H1 (cell line): ENCODE measurements at regions not wholly inside any gene's neighbourhood (a gene's known extent, or its start where the extent isn't known, plus 50 kb on each side); places are given as distances from the start of the nearest gene placed in this dataset.
"Not testable (repeated sequence)": the region's sequence is repeated elsewhere in the genome, so short reads cannot be mapped to it uniquely, and the experiment has no call there.

Experiments used
- CTCF ChIA-PET: fragments of 300-600 bp; sonication (Branson Sonifier 250); formaldehyde crosslinking; loops from one replicate; lab custom pipeline; 2021; ENCODE audit not compliant: partially characterized antibody; lab: Charles Lee
- POLR2A ChIA-PET: fragments of 300-600 bp; sonication (Branson Sonifier 250); formaldehyde crosslinking; loops from one replicate; lab custom pipeline; 2021; ENCODE audit warnings: inconsistent platforms; ENCODE audit not compliant: partially characterized antibody; lab: Charles Lee
- DNase-seq, 2 experiments: peaks; one replicate each; pipeline versions ENCODE4 v3.0.0 to v3.0.0-alpha.2; 2010 to 2022; ENCODE audit warnings: low spot score in 2 of 2, low read depth in 1 of 2, mixed read lengths in 1 of 2
- FAIRE-seq: peaks from 2 replicates; lab custom pipeline; 2011; peaks lifted over from hg19 to GRCh38; lab: Jason Lieb, UNC
- H2AFZ ChIP-seq: 2 replicates; pipeline ENCODE4 v1.8.1; 2012; ENCODE audit warnings: low read length, inconsistent platforms
- H2AK5ac ChIP-seq: 2 replicates; pipeline ENCODE4 v1.6.1; 2013; ENCODE audit warnings: low read depth, low read length
- H2BK120ac ChIP-seq: replicated peaks from 2 replicates; pipeline ENCODE3; 2013; ENCODE audit warnings: low read depth, low read length, inconsistent platforms
- H2BK12ac ChIP-seq: 2 replicates; pipeline ENCODE4 v1.6.1; 2013; ENCODE audit warnings: low read depth, low read length
- H2BK15ac ChIP-seq: 2 replicates; pipeline ENCODE4 v1.6.1; 2013; ENCODE audit warnings: low read length
- H2BK20ac ChIP-seq: 2 replicates; pipeline ENCODE4 v1.6.1; 2013; ENCODE audit warnings: low read length
- H2BK5ac ChIP-seq: 2 replicates; pipeline ENCODE4 v1.6.1; 2013; ENCODE audit warnings: low read depth, low read length
- H3K14ac ChIP-seq: 2 replicates; pipeline ENCODE4 v1.6.1; 2013; ENCODE audit warnings: inconsistent platforms; ENCODE audit not compliant: insufficient read length
- H3K18ac ChIP-seq: 2 replicates; pipeline ENCODE4 v1.6.1; 2013; ENCODE audit warnings: low read length; ENCODE audit errors: extremely low read depth
- H3K23ac ChIP-seq: 2 replicates; pipeline ENCODE4 v1.6.1; 2013; ENCODE audit warnings: inconsistent platforms; ENCODE audit not compliant: insufficient read length
- H3K23me2 ChIP-seq: 2 replicates; pipeline ENCODE4 v1.6.1; 2013; ENCODE audit warnings: low read depth, low read length
- H3K27ac ChIP-seq: 2 replicates; pipeline ENCODE4 v1.6.1; 2011; ENCODE audit warnings: low read depth, low read length, inconsistent platforms
- H3K27me3 ChIP-seq, 4 experiments: replicated peaks in 1 of 4; 1 replicate in 1 of 4; 2 replicates in 3 of 4; pipeline versions ENCODE4 v1.6.1 to v1.8.1; 2011 to 2013; ENCODE audit warnings: low read length in 3 of 4, mild to moderate bottlenecking in 3 of 4, inconsistent platforms in 2 of 4, mixed read lengths in 2 of 4, moderate library complexity in 1 of 4; ENCODE audit not compliant: control insufficient read depth in 3 of 4, insufficient read depth in 3 of 4; ENCODE audit errors: extremely low read depth in 1 of 4
- H3K36me3 ChIP-seq, 4 experiments: 2 replicates each; pipeline versions ENCODE4 v1.6.1 to v1.8.1; 2011 to 2013; ENCODE audit warnings: mild to moderate bottlenecking in 4 of 4, low read length in 3 of 4, moderate library complexity in 2 of 4, control low read depth in 1 of 4, inconsistent platforms in 1 of 4; ENCODE audit not compliant: insufficient read depth in 4 of 4, control insufficient read depth in 2 of 4
- H3K4ac ChIP-seq: replicated peaks from 2 replicates; pipeline ENCODE3; 2013; ENCODE audit warnings: low read length, low read depth, mixed read lengths, inconsistent platforms; ENCODE audit not compliant: insufficient read length
- H3K4me1 ChIP-seq, 4 experiments: replicated peaks in 1 of 4; 1 replicate in 1 of 4; 2 replicates in 3 of 4; pipeline versions ENCODE4 v1.6.1 to v1.8.1; 2011 to 2013; ENCODE audit warnings: low read length in 3 of 4, inconsistent platforms in 2 of 4, mixed read lengths in 1 of 4; ENCODE audit not compliant: insufficient read depth in 4 of 4, control insufficient read depth in 3 of 4
- H3K4me2 ChIP-seq, 2 experiments: 2 replicates each; pipeline versions ENCODE4 v1.6.1 to v1.8.1; 2011 to 2013; ENCODE audit warnings: low read depth in 2 of 2, low read length in 2 of 2, control low read depth in 1 of 2, inconsistent platforms in 1 of 2, mild to moderate bottlenecking in 1 of 2; ENCODE audit not compliant: insufficient read depth in 1 of 2
- H3K4me3 ChIP-seq, 4 experiments: fragments of 200-600, 300-600 bp in 1 of 4; sonication (generic), shearing (Covaris generic), sonication (Bioruptor Twin) in 1 of 4; 2 replicates each; pipeline versions ENCODE4 v1.5.1 to v1.8.1; 2011 to 2016; ENCODE audit warnings: low read length in 4 of 4, low read depth in 3 of 4, control low read depth in 2 of 4, inconsistent platforms in 2 of 4, mild to moderate bottlenecking in 2 of 4, mixed read lengths in 1 of 4, moderate library complexity in 1 of 4; ENCODE audit not compliant: insufficient read depth in 2 of 4; ENCODE audit errors: extremely low read depth in 1 of 4
- H3K56ac ChIP-seq: replicated peaks from 2 replicates; pipeline ENCODE3; 2013; ENCODE audit warnings: low read depth, mild to moderate bottlenecking, mixed read lengths, low read length, inconsistent platforms; ENCODE audit not compliant: insufficient read length
- H3K79me1 ChIP-seq: 2 replicates; pipeline ENCODE4 v1.6.1; 2013; ENCODE audit warnings: low read depth, low read length, control low read depth
- H3K79me2 ChIP-seq, 2 experiments: 2 replicates each; pipeline versions ENCODE4 v1.6.1 to v1.8.1; 2012 to 2013; ENCODE audit warnings: low read length in 2 of 2, mild to moderate bottlenecking in 2 of 2, inconsistent platforms in 1 of 2; ENCODE audit not compliant: insufficient read depth in 2 of 2, control insufficient read depth in 1 of 2
- H3K9ac ChIP-seq, 4 experiments: replicated peaks in 1 of 4; 1 replicate in 1 of 4; 2 replicates in 3 of 4; pipeline versions ENCODE4 v1.6.1 to v1.8.1; 2011 to 2013; ENCODE audit warnings: low read depth in 3 of 4, low read length in 3 of 4, control low read depth in 2 of 4, mild to moderate bottlenecking in 2 of 4, moderate library complexity in 2 of 4, inconsistent platforms in 1 of 4; ENCODE audit errors: extremely low read depth in 1 of 4
- H3K9me3 ChIP-seq, 2 experiments: 2 replicates each; pipeline versions ENCODE4 v1.6.1 to v1.8.1; 2012 to 2013; ENCODE audit warnings: mild to moderate bottlenecking in 2 of 2, moderate library complexity in 2 of 2, control low read depth in 1 of 2, inconsistent platforms in 1 of 2, low read depth in 1 of 2, low read length in 1 of 2, mixed read lengths in 1 of 2; ENCODE audit not compliant: insufficient read depth in 2 of 2
- H4K20me1 ChIP-seq, 2 experiments: replicated peaks in 1 of 2; 2 replicates each; pipeline versions ENCODE3 to v1.8.1; 2011 to 2013; ENCODE audit warnings: inconsistent platforms in 2 of 2, low read length in 2 of 2, mild to moderate bottlenecking in 1 of 2; ENCODE audit not compliant: insufficient read depth in 2 of 2, control insufficient read depth in 1 of 2
- H4K5ac ChIP-seq: 2 replicates; pipeline ENCODE4 v1.6.1; 2013; ENCODE audit warnings: low read length, low read depth, mixed read lengths, inconsistent platforms; ENCODE audit not compliant: insufficient read length
- H4K8ac ChIP-seq: 2 replicates; pipeline ENCODE4 v1.8.0; 2013; ENCODE audit warnings: mild to moderate bottlenecking, moderate library complexity, low read length, inconsistent platforms; ENCODE audit not compliant: insufficient read depth; ENCODE audit errors: extremely low read depth
- H4K91ac ChIP-seq: replicated peaks from 2 replicates; pipeline ENCODE3; 2013; ENCODE audit warnings: low read length, mixed read lengths, inconsistent platforms; ENCODE audit not compliant: insufficient read length
- WGBS, 2 experiments: shearing (Covaris generic) in 1 of 2; methylation state at CpG; one replicate each; pipeline versions ENCODE4 v1.1.6 to v1.1.7; 2013 to 2015; ENCODE audit warnings: low lambda C conversion rate in 2 of 2, mixed read lengths in 2 of 2, inconsistent platforms in 1 of 2, low coverage in 1 of 2, missing lambda C conversion rate in 1 of 2; ENCODE audit not compliant: insufficient replicate concordance in 2 of 2, insufficient coverage in 1 of 2, insufficient read length in 1 of 2; ENCODE audit errors: extremely low coverage in 1 of 2, missing lambda C conversion rate in 1 of 2; 5-methylcytosine and 5-hydroxymethylcytosine counted together

GRCh38 chr2:87360250-87360649, 338.6 kb upstream of the PLGLB1 start:
- H2BK5ac ChIP-seq, H3K9me3 ChIP-seq, H3K36me3 ChIP-seq, H2BK12ac ChIP-seq, H4K5ac ChIP-seq, H3K27me3 ChIP-seq, H3K23me2 ChIP-seq, H3K14ac ChIP-seq, H3K79me2 ChIP-seq, DNase-seq, FAIRE-seq, H3K4ac ChIP-seq, H2BK20ac ChIP-seq, POLR2A ChIA-PET, H2AK5ac ChIP-seq, H3K56ac ChIP-seq, H2AFZ ChIP-seq, H2BK15ac ChIP-seq, H3K23ac ChIP-seq, H3K4me1 ChIP-seq, H3K4me3 ChIP-seq, H4K91ac ChIP-seq, CTCF ChIA-PET, H3K79me1 ChIP-seq, H3K4me2 ChIP-seq, H4K8ac ChIP-seq, H2BK120ac ChIP-seq, H4K20me1 ChIP-seq, H3K27ac ChIP-seq, H3K18ac ChIP-seq, H3K9ac ChIP-seq: not testable (repeated sequence)

GRCh38 chr2:87360927-87361326, 339.3 kb upstream of the PLGLB1 start:
- H3K9ac ChIP-seq, H3K27ac ChIP-seq, H2BK15ac ChIP-seq, H3K27me3 ChIP-seq, H2BK20ac ChIP-seq, H3K4ac ChIP-seq, H2BK5ac ChIP-seq, H4K8ac ChIP-seq, H3K23ac ChIP-seq, H3K4me1 ChIP-seq, H3K56ac ChIP-seq, H3K36me3 ChIP-seq, H4K5ac ChIP-seq, FAIRE-seq, H3K23me2 ChIP-seq, H3K18ac ChIP-seq, H2AFZ ChIP-seq, H2BK12ac ChIP-seq, H3K9me3 ChIP-seq, H2AK5ac ChIP-seq, H3K4me3 ChIP-seq, H3K4me2 ChIP-seq, H3K79me2 ChIP-seq, H4K91ac ChIP-seq, CTCF ChIA-PET, H2BK120ac ChIP-seq, H4K20me1 ChIP-seq, POLR2A ChIA-PET, H3K79me1 ChIP-seq, DNase-seq, H3K14ac ChIP-seq: not testable (repeated sequence)
- 100% methylated on average over 1 of the region's 2 CpGs; no CpG with 5 or more reads in 1 of the 2 experiments for WGBS, 2 experiments
